ENCODE measurements at regions not wholly inside any gene's neighbourhood (a gene's known extent, or its start where the extent isn't known, plus 50 kb on each side); places are given as distances from the start of the nearest gene placed in this dataset.

DNA sequence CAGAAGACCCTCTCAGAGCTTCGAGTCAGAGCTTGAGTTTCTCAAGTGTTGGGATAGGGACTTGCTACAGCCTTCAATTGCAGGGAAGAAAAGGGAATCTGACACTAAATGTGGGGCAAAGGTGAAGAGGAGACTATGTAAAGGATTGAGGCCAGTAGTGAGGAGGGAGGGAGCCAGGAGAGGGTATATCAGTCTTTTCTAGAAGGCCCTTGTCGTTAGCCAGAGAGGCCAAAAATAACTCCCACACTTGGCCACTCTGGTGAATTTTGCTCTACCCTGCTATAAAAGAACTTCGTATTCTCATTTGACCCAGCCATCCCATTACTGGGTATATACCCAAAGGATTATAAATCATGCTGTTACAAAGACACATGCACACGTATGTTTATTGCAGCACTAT lies 162.0 kb downstream of the MDFIC start:
- no peak for DNase-seq (ENCODE audit: low read depth)

DNA sequence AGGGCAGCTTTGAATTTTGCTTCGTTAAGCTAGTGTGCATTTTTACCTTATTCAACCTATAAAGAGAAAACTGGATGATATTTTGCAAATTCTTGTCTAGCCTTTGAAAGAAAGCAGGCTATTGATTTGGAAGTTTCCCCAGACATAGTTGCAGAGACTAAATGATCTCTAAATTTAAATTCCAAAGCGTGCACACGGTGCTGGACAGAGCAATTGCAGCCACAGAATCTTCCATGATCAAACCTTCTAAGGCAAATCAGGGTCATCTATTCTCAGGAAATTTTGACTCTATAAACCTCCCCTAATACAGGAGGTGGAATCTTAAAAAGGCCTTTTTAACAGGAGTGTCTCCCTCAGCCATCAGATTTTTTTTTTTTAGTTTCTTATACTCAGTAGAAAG lies 159.9 kb downstream of the MDFIC start:
- no peak for DNase-seq (ENCODE audit: low read depth)

DNA sequence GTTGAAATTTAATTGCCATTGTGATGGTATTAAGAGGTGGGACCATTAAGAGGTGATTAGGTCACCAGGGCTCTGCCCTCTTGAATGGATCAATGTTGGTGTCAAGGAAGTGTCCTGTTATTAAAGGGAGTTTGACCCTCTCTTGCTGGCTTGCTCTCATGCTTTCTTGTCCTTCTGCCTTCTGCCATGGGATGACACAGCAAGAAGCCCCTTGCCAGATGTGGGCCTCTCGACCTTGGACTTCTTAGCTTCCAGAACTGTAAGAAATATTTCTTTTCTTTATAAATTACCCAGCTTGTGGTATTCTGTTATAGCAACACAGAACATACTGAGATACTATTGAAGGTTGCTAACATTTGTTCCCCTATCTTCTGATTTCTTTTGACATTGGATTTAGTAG lies 157.0 kb downstream of the MDFIC start:
- DNase-seq (ENCODE audit: low read depth): no peak

DNA sequence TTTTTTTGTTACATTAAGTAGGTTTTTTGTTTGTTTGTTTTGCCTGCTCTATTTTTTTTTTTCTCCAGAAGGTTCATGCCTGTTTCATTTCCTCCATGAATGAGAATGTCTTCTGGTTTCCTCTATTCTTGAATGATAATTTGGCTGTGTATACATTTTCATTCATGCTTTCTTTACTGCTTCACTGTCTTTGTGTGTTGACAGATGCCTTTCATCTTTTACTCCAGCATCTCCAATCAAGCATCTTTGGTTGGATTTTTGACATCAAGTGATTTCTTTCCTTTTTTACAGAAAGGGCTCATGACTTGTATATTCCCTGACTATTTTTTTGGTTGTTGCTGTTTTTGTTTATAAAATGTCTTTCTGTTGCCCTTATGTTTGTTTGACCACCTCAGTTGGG lies 156.5 kb downstream of the MDFIC start:
- DNase-seq (ENCODE audit: low read depth): no peak

DNA sequence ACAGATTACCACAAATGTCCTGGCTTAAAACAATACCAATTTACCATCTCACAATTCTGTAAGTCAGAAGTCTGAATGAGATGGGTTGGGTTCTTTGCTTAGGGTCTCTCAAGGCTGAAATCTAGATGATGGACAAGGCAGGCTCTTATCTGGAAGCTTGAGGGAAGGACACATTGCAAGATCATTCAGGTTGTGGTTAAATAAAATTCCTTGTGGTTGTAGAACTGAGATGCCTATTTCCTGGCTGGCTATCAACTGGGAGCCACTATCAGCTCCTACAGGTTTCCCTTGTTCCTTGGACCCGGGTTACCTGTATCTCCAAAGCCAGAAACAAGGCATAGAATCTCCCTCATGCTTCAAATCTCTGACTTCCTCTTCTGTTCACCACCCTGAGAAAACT lies 148.4 kb downstream of the MDFIC start:
- DNase-seq (ENCODE audit: low read depth): no peak

Measured in forelimb muscle (tissue), 1 donor.